Muscle of leg (tissue), 3 donors: ENCODE measurements at regions not wholly inside any gene's neighbourhood (a gene's known extent, or its start where the extent isn't known, plus 50 kb on each side); places are given as distances from the start of the nearest gene placed in this dataset.

Experiments
- DNase-seq: peaks from one replicate; pipeline ENCODE4 v3.0.0; 2013
- H3K27ac ChIP-seq: one replicate; pipeline ENCODE4 v1.5.1; 2013; ENCODE audit warnings: mild to moderate bottlenecking, low read length, control low read depth
- H3K27me3 ChIP-seq: one replicate; pipeline ENCODE4 v1.6.1; 2013; ENCODE audit warnings: low read length; ENCODE audit not compliant: control insufficient read depth, insufficient read depth
- H3K36me3 ChIP-seq: one replicate; pipeline ENCODE4 v1.6.1; 2013; ENCODE audit warnings: low read length; ENCODE audit not compliant: control insufficient read depth, insufficient read depth
- H3K4me1 ChIP-seq: one replicate; pipeline ENCODE4 v1.6.1; 2013; ENCODE audit warnings: low read length; ENCODE audit not compliant: control insufficient read depth, insufficient read depth
- H3K4me3 ChIP-seq: one replicate; pipeline ENCODE4 v1.5.1; 2013; ENCODE audit warnings: low read length, control low read depth
- H3K9me3 ChIP-seq: replicated peaks from 2 replicates; pipeline ENCODE4 v1.6.1; 2013; ENCODE audit warnings: low read depth, low read length; ENCODE audit not compliant: control insufficient read depth
- WGBS: methylation state at CpG from one replicate; pipeline ENCODE4 v1.1.5; 2013; ENCODE audit warnings: missing lambda C conversion rate; ENCODE audit not compliant: insufficient coverage; 5-methylcytosine and 5-hydroxymethylcytosine counted together

DNA sequence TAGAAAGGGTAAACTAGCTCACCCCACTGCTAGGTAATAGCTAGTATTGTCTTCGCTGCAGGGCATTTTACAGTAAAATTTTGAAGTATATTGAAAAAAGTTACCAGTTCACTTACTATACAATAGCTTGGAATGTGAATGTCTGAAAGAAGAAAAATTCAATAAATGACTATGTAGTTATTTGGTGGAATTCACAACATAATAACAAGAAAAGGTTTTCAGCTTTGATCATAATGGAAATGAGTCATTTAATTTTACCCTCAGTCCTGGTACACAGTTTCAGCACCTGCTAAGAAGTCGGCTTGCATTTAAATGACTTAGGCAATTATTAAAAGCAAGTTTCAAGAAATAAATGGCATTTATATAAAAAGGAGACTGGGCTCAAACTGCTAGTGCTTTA lies 90.4 kb downstream of the NUP35 start:
- H3K9me3 ChIP-seq: no peaks in the 10 kb centered on the region
- H3K27me3 ChIP-seq: no peaks in the 10 kb centered on the region
- WGBS: no CpG with 5 or more reads among the region's 2 CpGs
- no peaks in the 10 kb centered on the region for H3K4me1 ChIP-seq
- DNase-seq: no peak
- no peaks in the 10 kb centered on the region for H3K36me3 ChIP-seq
- no peak overlapping the region for H3K4me3 ChIP-seq
- H3K27ac ChIP-seq: no peak overlapping the region

- DNase-seq: no peak
Measured at GRCh38 chr2:183215917-183216316, 91.7 kb downstream of the NUP35 start.

GRCh38 chr2:183219888-183220287 lies 95.6 kb downstream of the NUP35 start:
- no peak overlapping the region for H3K27ac ChIP-seq
- H3K36me3 ChIP-seq: no peaks in the 10 kb centered on the region
- H3K27me3 ChIP-seq: no peaks in the 10 kb centered on the region
- WGBS: no CpG with 5 or more reads among the region's 3 CpGs
- H3K9me3 ChIP-seq: no peaks in the 10 kb centered on the region
- no peak overlapping the region for H3K4me3 ChIP-seq
- DNase-seq: no peak
- no peaks in the 10 kb centered on the region for H3K4me1 ChIP-seq

More at GRCh38 chr2:183215917-183216316, 91.7 kb downstream of the NUP35 start:
- no peak overlapping the region for H3K27ac ChIP-seq
- no peaks in the 10 kb centered on the region for H3K9me3 ChIP-seq
- no peaks in the 10 kb centered on the region for H3K27me3 ChIP-seq
- H3K4me3 ChIP-seq: no peak overlapping the region
- no peaks in the 10 kb centered on the region for H3K36me3 ChIP-seq
- WGBS: no CpG with 5 or more reads among the region's 1 CpG
- H3K4me1 ChIP-seq: no peaks in the 10 kb centered on the region

DNA sequence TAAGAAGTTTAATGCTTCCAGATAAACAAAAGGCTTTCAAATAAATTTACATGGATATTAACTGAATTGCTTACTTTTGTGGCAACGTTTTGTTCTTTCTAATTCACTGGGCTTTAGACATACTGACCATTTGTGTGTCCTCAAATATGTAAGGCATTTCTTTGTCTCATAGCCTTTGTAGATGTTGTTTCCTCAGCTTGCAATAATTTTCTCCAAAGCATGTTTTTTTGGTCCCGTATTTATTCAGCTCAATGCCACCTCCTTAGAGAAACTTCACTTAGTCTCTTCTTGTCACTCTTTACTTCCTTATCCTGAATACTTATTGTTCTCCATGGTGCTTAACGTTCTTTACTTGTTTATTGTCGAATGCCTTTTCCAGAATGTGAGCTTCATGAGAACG lies 98.5 kb downstream of the NUP35 start:
- no peaks in the 10 kb centered on the region for H3K9me3 ChIP-seq
- H3K4me1 ChIP-seq: peaks cover 6% of the 10 kb centered on the region
- H3K27me3 ChIP-seq: no peaks in the 10 kb centered on the region
- no peak for DNase-seq
- H3K36me3 ChIP-seq: no peaks in the 10 kb centered on the region
- no peak overlapping the region for H3K4me3 ChIP-seq
- 80% methylated on average over 1 of the region's 5 CpGs for WGBS
- no peak overlapping the region for H3K27ac ChIP-seq

- H3K36me3 ChIP-seq: no peaks in the 10 kb centered on the region
- H3K4me1 ChIP-seq: peaks cover 6% of the 10 kb centered on the region
- no peaks in the 10 kb centered on the region for H3K27me3 ChIP-seq
- no peak overlapping the region for H3K4me3 ChIP-seq
- DNase-seq: peak; percentile 89
- no peaks in the 10 kb centered on the region for H3K9me3 ChIP-seq
- no peak overlapping the region for H3K27ac ChIP-seq
Measured at GRCh38 chr2:183224948-183225347, 100.7 kb downstream of the NUP35 start.

DNA sequence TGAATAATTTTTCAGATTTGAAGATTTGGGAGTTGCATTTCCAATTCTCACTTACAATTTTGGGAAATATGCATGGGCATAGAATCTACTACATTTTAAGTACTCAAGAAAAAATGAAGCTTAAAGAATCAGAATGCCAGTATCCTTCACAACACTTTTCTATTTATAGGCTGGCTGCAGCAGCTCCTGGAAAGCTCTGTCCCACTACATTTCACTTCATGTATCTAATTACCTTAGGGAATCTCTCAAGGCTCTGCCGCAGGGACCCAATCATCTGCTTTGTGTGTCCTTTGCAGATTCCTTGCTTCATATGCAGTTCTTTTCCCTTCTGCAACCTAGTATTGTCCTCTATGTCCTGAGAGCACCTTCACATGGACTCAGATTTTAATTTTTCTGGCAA lies 102.9 kb downstream of the NUP35 start:
- Histone ChIP-seq H3K36me3 (no peaks in the 10 kb centered on the region), H3K27me3 (no peaks in the 10 kb centered on the region), H3K4me3 (no peak overlapping the region), H3K27ac (no peak overlapping the region), H3K4me1 (peaks cover 9% of the 10 kb centered on the region), H3K9me3 (no peaks in the 10 kb centered on the region)
- WGBS: 10% methylated on average over 1 of the region's 1 CpG
- DNase-seq: peak; percentile 46

- Histone ChIP-seq H3K27me3 (no peaks in the 10 kb centered on the region), H3K27ac (no peak overlapping the region), H3K36me3 (no peaks in the 10 kb centered on the region), H3K9me3 (no peaks in the 10 kb centered on the region), H3K4me1 (peaks cover 9% of the 10 kb centered on the region), H3K4me3 (no peak overlapping the region)
- WGBS: no CpG with 5 or more reads among the region's 2 CpGs
- DNase-seq: no peak
Measured at GRCh38 chr2:183229386-183229785, 105.1 kb downstream of the NUP35 start.

- H3K4me3 ChIP-seq: no peak overlapping the region
- H3K36me3 ChIP-seq: no peaks in the 10 kb centered on the region
- WGBS: no CpG with 5 or more reads among the region's 1 CpG
- H3K27me3 ChIP-seq: no peaks in the 10 kb centered on the region
- H3K9me3 ChIP-seq: no peaks in the 10 kb centered on the region
- no peak overlapping the region for H3K27ac ChIP-seq
- DNase-seq: no peak
- H3K4me1 ChIP-seq: peaks cover 5% of the 10 kb centered on the region
Measured at GRCh38 chr2:183232161-183232865, 108.1 kb downstream of the NUP35 start.

DNA sequence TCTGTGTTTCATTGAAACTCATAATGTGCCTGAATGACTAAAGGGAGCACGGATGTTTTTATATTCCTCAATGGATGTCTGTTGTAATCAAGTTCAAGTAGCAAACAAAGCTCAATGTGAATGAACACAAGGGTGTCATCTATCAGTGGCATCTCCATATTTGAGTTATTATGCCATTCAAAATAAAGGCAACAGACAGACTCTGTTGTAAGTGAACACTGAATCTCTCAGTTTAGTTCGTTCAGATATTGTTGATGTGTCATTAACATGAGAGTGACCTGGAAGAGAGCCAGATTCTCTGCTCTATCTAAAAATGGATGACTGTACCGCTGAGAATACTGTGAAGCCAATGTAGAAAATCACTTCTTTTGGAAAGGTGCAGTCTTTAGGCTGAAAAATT lies 118.7 kb downstream of the NUP35 start:
- DNase-seq: no peak
- Histone ChIP-seq H3K36me3 (no peaks in the 10 kb centered on the region), H3K9me3 (no peaks in the 10 kb centered on the region), H3K4me3 (no peak overlapping the region), H3K27me3 (no peaks in the 10 kb centered on the region), H3K27ac (no peak overlapping the region), H3K4me1 (no peaks in the 10 kb centered on the region)
- WGBS: 40% methylated on average over 1 of the region's 3 CpGs

GRCh38 chr2:183243758-183244157 lies 119.5 kb downstream of the NUP35 start:
- H3K4me3 ChIP-seq: no peak overlapping the region

DNA sequence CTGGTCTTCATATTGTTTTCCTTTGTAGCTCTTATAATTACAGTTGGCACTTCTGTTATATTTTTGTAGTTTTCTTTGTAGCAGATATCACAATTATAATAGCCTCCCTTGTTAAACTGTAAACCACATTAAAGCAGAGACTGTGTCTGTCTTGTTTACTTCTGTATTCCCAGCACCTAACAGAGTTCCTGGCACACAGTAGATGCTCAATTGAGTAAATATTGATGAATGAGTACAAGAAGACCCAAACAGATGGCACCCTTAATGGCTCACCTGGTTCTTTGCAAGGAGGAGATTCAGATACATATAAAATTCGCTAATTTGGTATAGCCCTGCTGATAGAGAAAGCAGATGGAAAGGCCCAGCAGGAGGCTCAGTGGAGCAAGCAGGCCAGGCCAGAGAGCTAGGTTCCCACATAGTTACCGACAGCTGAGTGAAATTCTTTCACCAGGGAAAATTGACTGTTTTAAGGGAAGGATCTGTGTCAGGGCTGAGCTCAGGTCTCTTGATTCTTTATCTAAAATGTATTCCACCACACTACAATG lies 120.1 kb downstream of the NUP35 start:
- no peak overlapping the region for H3K4me3 ChIP-seq
- DNase-seq: no peak
- no peaks in the 10 kb centered on the region for H3K36me3 ChIP-seq
- no peaks in the 10 kb centered on the region for H3K9me3 ChIP-seq
- no peak overlapping the region for H3K27ac ChIP-seq
- H3K4me1 ChIP-seq: no peaks in the 10 kb centered on the region
- H3K27me3 ChIP-seq: no peaks in the 10 kb centered on the region
- WGBS: 67% methylated on average over 1 of the region's 2 CpGs

More at GRCh38 chr2:183243758-183244157, 119.5 kb downstream of the NUP35 start:
- DNase-seq: no peak
- H3K4me1 ChIP-seq: no peaks in the 10 kb centered on the region
- H3K27me3 ChIP-seq: no peaks in the 10 kb centered on the region
- no peaks in the 10 kb centered on the region for H3K36me3 ChIP-seq
- no peaks in the 10 kb centered on the region for H3K9me3 ChIP-seq
- no peak overlapping the region for H3K27ac ChIP-seq
- WGBS: no CpG with 5 or more reads among the region's 3 CpGs
